DMS153 treated with DMSO at 0.1 percent for 48 hours (cell line): ENCODE measurements at regions not wholly inside any gene's neighbourhood (a gene's known extent, or its start where the extent isn't known, plus 50 kb on each side); places are given as distances from the start of the nearest gene placed in this dataset.

Experiments used
- DNase-seq: peaks from one replicate; lab custom pipeline; 2025; ENCODE audit not compliant: unreplicated experiment; lab: John Stamatoyannopoulos, UW

- DNase-seq: no peak
Measured at GRCh38 chr20:19073584-19074218, 138.7 kb upstream of the SLC24A3 start.

GRCh38 chr20:19074356-19074755 is 138.1 kb upstream of the SLC24A3 start:
- DNase-seq: no peak

GRCh38 chr20:19074828-19075516 is 137.5 kb upstream of the SLC24A3 start:
- no peak for DNase-seq

- DNase-seq: no peak
Measured at GRCh38 chr20:19077370-19078220, 134.8 kb upstream of the SLC24A3 start.

- DNase-seq: no peak
Measured at GRCh38 chr20:19078448-19079373, 133.7 kb upstream of the SLC24A3 start.

- DNase-seq: no peak
Measured at GRCh38 chr20:19079536-19080299, 132.7 kb upstream of the SLC24A3 start.

GRCh38 chr20:19081937-19082336 is 130.5 kb upstream of the SLC24A3 start:
- no peak for DNase-seq

- no peak for DNase-seq
Measured at GRCh38 chr20:19083136-19083621, 129.3 kb upstream of the SLC24A3 start.

GRCh38 chr20:19090332-19090731 is 122.1 kb upstream of the SLC24A3 start:
- DNase-seq: no peak

GRCh38 chr20:19094959-19095541 is 117.4 kb upstream of the SLC24A3 start:
- no peak for DNase-seq

GRCh38 chr20:19095762-19096161 is 116.7 kb upstream of the SLC24A3 start:
- DNase-seq: no peak

- DNase-seq: no peak
Measured at GRCh38 chr20:19096843-19097242, 115.6 kb upstream of the SLC24A3 start.

- DNase-seq: no peak
Measured at GRCh38 chr20:19098117-19098516, 114.3 kb upstream of the SLC24A3 start.

GRCh38 chr20:19098806-19099578 is 113.5 kb upstream of the SLC24A3 start:
- no peak for DNase-seq

GRCh38 chr20:19099596-19100545 is 112.6 kb upstream of the SLC24A3 start:
- DNase-seq: no peak

- DNase-seq: no peak
Measured at GRCh38 chr20:19100975-19101374, 111.5 kb upstream of the SLC24A3 start.

- no peak for DNase-seq
Measured at GRCh38 chr20:19104186-19104585, 108.3 kb upstream of the SLC24A3 start.

- DNase-seq: no peak
Measured at GRCh38 chr20:19108155-19108554, 104.3 kb upstream of the SLC24A3 start.
